Fibroblast of the conjunctiva (primary cell): ENCODE measurements at regions not wholly inside any gene's neighbourhood (a gene's known extent, or its start where the extent isn't known, plus 50 kb on each side); places are given as distances from the start of the nearest gene placed in this dataset.

ENCODE experiments used
- DNase-seq: peaks from one replicate; pipeline ENCODE4 v3.0.0-alpha.2; 2010; ENCODE audit warnings: low read depth

- peak; percentile 69 for DNase-seq
These were observed 288.1 kb downstream of the ETS1 start for GRCh38 chr11:128299132-128299726.

- no peak for DNase-seq
These were observed 289.1 kb downstream of the ETS1 start for GRCh38 chr11:128298271-128298670.

GRCh38 chr11:128297805-128298204, 289.6 kb downstream of the ETS1 start:
- DNase-seq = no peak

GRCh38 chr11:128297091-128297651, 290.2 kb downstream of the ETS1 start:
- no peak for DNase-seq

- no peak for DNase-seq
These were observed 292.7 kb downstream of the ETS1 start for GRCh38 chr11:128294671-128295050.

GRCh38 chr11:128294001-128294670, 293.2 kb downstream of the ETS1 start:
- no peak for DNase-seq

- no peak for DNase-seq
These were observed 295.5 kb downstream of the ETS1 start for GRCh38 chr11:128291835-128292234.

GRCh38 chr11:128291007-128291406, 296.4 kb downstream of the ETS1 start:
- no peak for DNase-seq

- peak; percentile 75 for DNase-seq
These were observed 297.1 kb downstream of the ETS1 start for GRCh38 chr11:128290106-128290840.

- no peak for DNase-seq
These were observed 298.3 kb downstream of the ETS1 start for GRCh38 chr11:128289048-128289447.

GRCh38 chr11:128288368-128288767, 299.0 kb downstream of the ETS1 start:
- no peak for DNase-seq

GRCh38 chr11:128285321-128285720, 302.0 kb downstream of the ETS1 start:
- no peak for DNase-seq

- DNase-seq = no peak
These were observed 302.7 kb downstream of the ETS1 start for GRCh38 chr11:128284634-128285033.

- DNase-seq = no peak
These were observed 303.9 kb downstream of the ETS1 start for GRCh38 chr11:128283451-128283850.

- no peak for DNase-seq
These were observed 305.3 kb downstream of the ETS1 start for GRCh38 chr11:128282053-128282452.

- DNase-seq = no peak
These were observed 307.5 kb downstream of the ETS1 start for GRCh38 chr11:128279866-128280265.

- DNase-seq = no peak
These were observed 313.6 kb downstream of the ETS1 start for GRCh38 chr11:128273736-128274135.

GRCh38 chr11:128271401-128271800, 316.0 kb downstream of the ETS1 start:
- no peak for DNase-seq

GRCh38 chr11:128269466-128269865, 317.9 kb downstream of the ETS1 start:
- DNase-seq = no peak

- no peak for DNase-seq
These were observed 320.5 kb downstream of the ETS1 start for GRCh38 chr11:128266893-128267292.

GRCh38 chr11:128262463-128263345, 324.7 kb downstream of the ETS1 start:
- DNase-seq = no peak

- no peak for DNase-seq
These were observed 326.3 kb downstream of the ETS1 start for GRCh38 chr11:128261011-128261421.
